Body of pancreas (tissue), 4 donors: ENCODE measurements at regions not wholly inside any gene's neighbourhood (a gene's known extent, or its start where the extent isn't known, plus 50 kb on each side); places are given as distances from the start of the nearest gene placed in this dataset.

Experiments used
- POLR2A ChIP-seq, 3 donors: fragments of 450-650 bp; IDR thresholded peaks; one replicate each; pipeline ENCODE4 v1.6.1; 2016; ENCODE audit warnings: antibody characterized with exemption in 3 of 3, mild to moderate bottlenecking in 2 of 3
- TF ChIP-seq, protein P1 (sequence below), 7 experiments: fragments of 450-650 bp in 4 of 7; fragments of 200-600 bp in 3 of 7; sonication (generic) in 3 of 7; IDR thresholded peaks; one replicate each; pipeline ENCODE4 v1.5.1; 2016 to 2019; ENCODE audit warnings: antibody characterized with exemption in 7 of 7

DNA sequence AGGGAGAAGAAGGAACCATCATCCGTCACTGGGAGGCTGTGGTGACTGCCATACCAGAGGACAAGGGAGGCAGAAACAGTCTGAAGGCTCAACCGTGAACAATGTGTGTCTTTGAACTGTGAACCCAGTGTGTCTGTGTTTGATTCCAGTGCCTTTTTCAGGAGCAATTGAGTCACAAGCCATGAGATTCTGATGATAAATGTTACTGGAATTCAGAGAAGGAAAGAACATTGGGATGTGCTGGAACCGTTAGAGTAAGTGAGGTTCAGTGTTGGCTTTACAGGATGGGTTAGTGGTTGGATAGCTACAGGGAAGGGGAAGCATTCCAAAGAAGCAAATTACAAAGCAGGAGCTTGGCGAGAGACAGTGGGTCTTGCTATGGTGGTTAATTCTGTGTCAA is 464.4 kb downstream of the TRIML1 start:
- TF ChIP-seq, protein P1, sequence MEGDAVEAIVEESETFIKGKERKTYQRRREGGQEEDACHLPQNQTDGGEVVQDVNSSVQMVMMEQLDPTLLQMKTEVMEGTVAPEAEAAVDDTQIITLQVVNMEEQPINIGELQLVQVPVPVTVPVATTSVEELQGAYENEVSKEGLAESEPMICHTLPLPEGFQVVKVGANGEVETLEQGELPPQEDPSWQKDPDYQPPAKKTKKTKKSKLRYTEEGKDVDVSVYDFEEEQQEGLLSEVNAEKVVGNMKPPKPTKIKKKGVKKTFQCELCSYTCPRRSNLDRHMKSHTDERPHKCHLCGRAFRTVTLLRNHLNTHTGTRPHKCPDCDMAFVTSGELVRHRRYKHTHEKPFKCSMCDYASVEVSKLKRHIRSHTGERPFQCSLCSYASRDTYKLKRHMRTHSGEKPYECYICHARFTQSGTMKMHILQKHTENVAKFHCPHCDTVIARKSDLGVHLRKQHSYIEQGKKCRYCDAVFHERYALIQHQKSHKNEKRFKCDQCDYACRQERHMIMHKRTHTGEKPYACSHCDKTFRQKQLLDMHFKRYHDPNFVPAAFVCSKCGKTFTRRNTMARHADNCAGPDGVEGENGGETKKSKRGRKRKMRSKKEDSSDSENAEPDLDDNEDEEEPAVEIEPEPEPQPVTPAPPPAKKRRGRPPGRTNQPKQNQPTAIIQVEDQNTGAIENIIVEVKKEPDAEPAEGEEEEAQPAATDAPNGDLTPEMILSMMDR (IDR thresholded peaks at IDR 0.05), result no peak
- TF ChIP-seq POLR2A (IDR thresholded peaks at IDR 0.05), result no peak
